ENCODE measurements at regions not wholly inside any gene's neighbourhood (a gene's known extent, or its start where the extent isn't known, plus 50 kb on each side); places are given as distances from the start of the nearest gene placed in this dataset.
"Not testable (repeated sequence)": the region's sequence is repeated elsewhere in the genome, so short reads cannot be mapped to it uniquely, and the experiment has no call there.

DNA sequence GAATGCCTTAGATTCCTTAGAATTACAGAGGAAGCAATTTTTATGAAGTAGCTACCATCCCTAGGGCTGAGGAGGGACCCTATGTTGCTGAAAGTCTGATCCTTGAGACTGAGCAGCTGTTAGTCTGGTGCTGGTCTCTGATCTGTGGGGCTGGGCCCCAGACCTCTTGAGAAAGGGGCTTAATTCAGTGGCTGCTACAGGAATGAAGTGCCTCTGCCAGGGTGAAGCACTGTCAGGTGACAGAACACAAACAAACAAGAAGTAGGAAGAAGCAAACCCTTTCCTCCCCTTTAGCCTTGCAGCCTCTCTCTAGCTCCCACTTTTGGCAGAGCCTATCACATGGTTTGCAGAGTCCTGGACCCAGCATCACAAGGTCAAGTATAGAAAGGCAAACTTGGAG lies 64.0 kb upstream of the STC2 start:
- H3K4me3 ChIP-seq (ENCODE audit: insufficient read depth in 1 of 2, low read depth in 1 of 2, low read length in 2 of 2): no peak overlapping the region
- peaks cover 17% of the 10 kb centered on the region for H3K9me3 ChIP-seq (ENCODE audit: control insufficient read depth, low read length)
- no peak overlapping the region for H4K8ac ChIP-seq (ENCODE audit: low read length)
- no peak overlapping the region for H2AK5ac ChIP-seq (ENCODE audit: low read length, severe bottlenecking)
- no peak overlapping the region for H3K23ac ChIP-seq (ENCODE audit: low read length in 2 of 2)
- no peak overlapping the region for H3K9ac ChIP-seq (ENCODE audit: low read length)
- H2BK5ac ChIP-seq (ENCODE audit: low read depth, low read length, poor library complexity, severe bottlenecking): no peak overlapping the region
- no peak overlapping the region for H3K18ac ChIP-seq (ENCODE audit: low read depth in 1 of 2, low read length in 2 of 2)
- no peaks in the 10 kb centered on the region for H3K36me3 ChIP-seq (ENCODE audit: control insufficient read depth in 1 of 2, insufficient read depth in 2 of 2, low read depth in 1 of 2, low read length in 2 of 2)
- H3K27ac ChIP-seq (ENCODE audit: low read length, poor library complexity, severe bottlenecking): no peak overlapping the region
- H2BK15ac ChIP-seq (ENCODE audit: low read depth, poor library complexity, severe bottlenecking): no peak overlapping the region
- no peak for DNase-seq
- no peaks in the 10 kb centered on the region for H3K79me1 ChIP-seq (replicated peaks; ENCODE audit: low read length, poor library complexity, severe bottlenecking)
- no peaks in the 10 kb centered on the region for H3K27me3 ChIP-seq (ENCODE audit: control insufficient read depth in 1 of 2, insufficient read depth in 1 of 2, low read length in 2 of 2)
- H2BK120ac ChIP-seq (ENCODE audit: low read depth, low read length): no peak overlapping the region
- H2AFZ ChIP-seq (ENCODE audit: low read depth, low read length): no peak overlapping the region
- H3K4ac ChIP-seq (ENCODE audit: low read depth in 1 of 2, low read length in 2 of 2): no peak overlapping the region
- no peaks in the 10 kb centered on the region for H3K4me1 ChIP-seq (ENCODE audit: control insufficient read depth, insufficient read depth, low read depth, low read length)
- H3K4me2 ChIP-seq (ENCODE audit: low read length, poor library complexity, severe bottlenecking): no peak overlapping the region
- H4K91ac ChIP-seq (ENCODE audit: low read length): no peak overlapping the region
- H2BK12ac ChIP-seq (ENCODE audit: low read length in 2 of 2): no peak overlapping the region
- no peak overlapping the region for H3K14ac ChIP-seq (ENCODE audit: low read length in 2 of 2)

DNA sequence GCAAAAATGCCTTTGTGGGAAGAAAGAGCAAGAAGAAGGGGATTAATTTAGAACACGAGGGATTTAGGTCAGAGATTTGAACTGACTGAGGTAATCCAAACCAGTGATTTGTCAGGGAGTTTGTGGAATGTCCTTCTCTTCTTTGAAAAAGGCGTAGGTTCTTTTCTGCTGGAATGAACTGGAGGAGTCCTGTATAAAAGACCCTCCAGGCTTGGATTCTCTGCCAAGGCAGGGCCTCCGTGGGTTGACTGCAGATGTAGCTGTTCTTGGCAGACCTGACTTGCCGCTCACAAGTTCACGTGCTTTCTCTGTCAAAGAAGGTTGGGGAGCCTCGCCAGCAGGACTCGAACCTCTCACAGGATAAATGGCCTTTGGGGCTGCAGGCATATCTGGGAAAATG lies 62.8 kb upstream of the STC2 start:
- Histone ChIP-seq H3K4ac (ENCODE audit: low read depth in 1 of 2, low read length in 2 of 2) (no peak overlapping the region), H3K27me3 (ENCODE audit: control insufficient read depth in 1 of 2, insufficient read depth in 1 of 2, low read length in 2 of 2) (no peaks in the 10 kb centered on the region), H3K23ac (ENCODE audit: low read length in 2 of 2) (no peak overlapping the region), H3K79me1 (replicated peaks; ENCODE audit: low read length, poor library complexity, severe bottlenecking) (no peaks in the 10 kb centered on the region), H2AK5ac (ENCODE audit: low read length, severe bottlenecking) (no peak overlapping the region), H3K4me3 (ENCODE audit: insufficient read depth in 1 of 2, low read depth in 1 of 2, low read length in 2 of 2) (no peak overlapping the region), H3K9ac (ENCODE audit: low read length) (no peak overlapping the region), H4K91ac (ENCODE audit: low read length) (no peak overlapping the region), H3K9me3 (ENCODE audit: control insufficient read depth, low read length) (peaks cover 17% of the 10 kb centered on the region), H3K36me3 (ENCODE audit: control insufficient read depth in 1 of 2, insufficient read depth in 2 of 2, low read depth in 1 of 2, low read length in 2 of 2) (no peaks in the 10 kb centered on the region), H2BK5ac (ENCODE audit: low read depth, low read length, poor library complexity, severe bottlenecking) (no peak overlapping the region), H2AFZ (ENCODE audit: low read depth, low read length) (no peak overlapping the region), H3K18ac (ENCODE audit: low read depth in 1 of 2, low read length in 2 of 2) (no peak overlapping the region), H3K14ac (ENCODE audit: low read length in 2 of 2) (no peak overlapping the region), H3K4me2 (ENCODE audit: low read length, poor library complexity, severe bottlenecking) (no peak overlapping the region), H3K27ac (ENCODE audit: low read length, poor library complexity, severe bottlenecking) (no peak overlapping the region), H3K4me1 (ENCODE audit: control insufficient read depth, insufficient read depth, low read depth, low read length) (no peaks in the 10 kb centered on the region), H2BK120ac (ENCODE audit: low read depth, low read length) (no peak overlapping the region), H4K8ac (ENCODE audit: low read length) (no peak overlapping the region), H2BK12ac (ENCODE audit: low read length in 2 of 2) (no peak overlapping the region), H2BK15ac (ENCODE audit: low read depth, poor library complexity, severe bottlenecking) (no peak overlapping the region)
- DNase-seq: no peak
- 90% methylated on average over 5 of the region's 7 CpGs for WGBS

DNA sequence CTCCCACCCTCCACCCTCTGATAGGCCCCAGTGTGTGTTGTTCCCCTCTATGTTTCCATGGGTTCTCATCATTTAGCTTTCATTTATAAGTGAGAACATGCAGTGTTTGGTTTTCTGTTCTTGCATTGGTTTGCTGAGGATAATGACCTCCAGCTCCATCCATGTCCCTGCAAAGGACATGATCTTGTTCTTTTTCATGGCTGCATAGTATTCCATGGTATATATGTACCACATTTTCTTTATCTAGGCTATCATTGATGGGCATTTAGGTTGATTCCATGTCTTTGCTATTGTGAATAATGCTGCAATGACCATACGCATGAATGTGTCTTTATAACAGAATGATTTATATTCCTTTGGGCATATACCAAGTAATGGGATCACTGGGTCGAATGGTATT lies 59.1 kb upstream of the STC2 start:
- H2AFZ ChIP-seq (ENCODE audit: low read depth, low read length); H2BK120ac ChIP-seq (ENCODE audit: low read depth, low read length); H3K36me3 ChIP-seq (ENCODE audit: control insufficient read depth in 1 of 2, insufficient read depth in 2 of 2, low read depth in 1 of 2, low read length in 2 of 2); H3K27ac ChIP-seq (ENCODE audit: low read length, poor library complexity, severe bottlenecking); H4K91ac ChIP-seq (ENCODE audit: low read length); H2BK5ac ChIP-seq (ENCODE audit: low read depth, low read length, poor library complexity, severe bottlenecking); H2BK12ac ChIP-seq (ENCODE audit: low read length in 2 of 2); H2AK5ac ChIP-seq (ENCODE audit: low read length, severe bottlenecking); H3K9ac ChIP-seq (ENCODE audit: low read length); H3K18ac ChIP-seq (ENCODE audit: low read depth in 1 of 2, low read length in 2 of 2); H3K4me3 ChIP-seq (ENCODE audit: insufficient read depth in 1 of 2, low read depth in 1 of 2, low read length in 2 of 2); H3K14ac ChIP-seq (ENCODE audit: low read length in 2 of 2); H3K9me3 ChIP-seq (ENCODE audit: control insufficient read depth, low read length); H3K23ac ChIP-seq (ENCODE audit: low read length in 2 of 2); H4K8ac ChIP-seq (ENCODE audit: low read length); H3K4me1 ChIP-seq (ENCODE audit: control insufficient read depth, insufficient read depth, low read depth, low read length); H3K27me3 ChIP-seq (ENCODE audit: control insufficient read depth in 1 of 2, insufficient read depth in 1 of 2, low read length in 2 of 2); H3K4ac ChIP-seq (ENCODE audit: low read depth in 1 of 2, low read length in 2 of 2); H2BK15ac ChIP-seq (ENCODE audit: low read depth, poor library complexity, severe bottlenecking); H3K4me2 ChIP-seq (ENCODE audit: low read length, poor library complexity, severe bottlenecking); DNase-seq; H3K79me1 ChIP-seq (replicated peaks; ENCODE audit: low read length, poor library complexity, severe bottlenecking): not testable (repeated sequence)
- 90% methylated on average over 2 of the region's 2 CpGs for WGBS

DNA sequence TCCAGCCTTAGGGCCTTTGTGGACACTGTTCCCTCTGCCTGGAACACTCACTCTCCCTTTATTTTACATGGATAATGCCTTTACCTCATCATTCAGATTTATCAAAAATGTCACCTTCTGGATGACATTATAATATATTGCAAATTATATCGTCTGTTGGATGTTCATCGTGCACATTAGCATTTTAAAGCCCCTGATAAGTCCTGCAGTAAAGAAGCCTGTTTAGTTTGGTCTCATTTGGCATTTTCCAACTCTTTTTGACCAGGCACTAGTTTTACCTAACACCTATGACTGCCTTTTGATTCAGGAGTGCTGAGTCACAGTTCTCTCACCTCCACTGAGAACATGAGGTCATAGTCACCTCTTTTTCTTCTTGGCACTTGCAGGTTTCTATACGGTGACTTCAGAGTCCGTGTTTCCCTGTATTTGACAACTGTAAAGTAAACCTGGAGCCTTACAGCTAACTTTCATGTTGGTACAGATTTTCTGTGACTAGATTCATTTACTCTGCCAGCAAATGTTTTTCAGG lies 57.7 kb upstream of the STC2 start:
- no peaks in the 10 kb centered on the region for H3K79me1 ChIP-seq (replicated peaks; ENCODE audit: low read length, poor library complexity, severe bottlenecking)
- no peak overlapping the region for H3K27ac ChIP-seq (ENCODE audit: low read length, poor library complexity, severe bottlenecking)
- no peak overlapping the region for H3K4me3 ChIP-seq (ENCODE audit: insufficient read depth in 1 of 2, low read depth in 1 of 2, low read length in 2 of 2)
- no peak overlapping the region for H3K4me2 ChIP-seq (ENCODE audit: low read length, poor library complexity, severe bottlenecking)
- H3K9me3 ChIP-seq (ENCODE audit: control insufficient read depth, low read length): no peaks in the 10 kb centered on the region
- H3K4me1 ChIP-seq (ENCODE audit: control insufficient read depth, insufficient read depth, low read depth, low read length): no peaks in the 10 kb centered on the region
- H4K91ac ChIP-seq (ENCODE audit: low read length): no peak overlapping the region
- DNase-seq: no peak
- H2BK15ac ChIP-seq (ENCODE audit: low read depth, poor library complexity, severe bottlenecking): no peak overlapping the region
- WGBS: 100% methylated on average over 4 of the region's 4 CpGs
- H2AFZ ChIP-seq (ENCODE audit: low read depth, low read length): no peak overlapping the region
- no peak overlapping the region for H3K14ac ChIP-seq (ENCODE audit: low read length in 2 of 2)
- no peak overlapping the region for H3K4ac ChIP-seq (ENCODE audit: low read depth in 1 of 2, low read length in 2 of 2)
- no peak overlapping the region for H3K23ac ChIP-seq (ENCODE audit: low read length in 2 of 2)
- H2BK12ac ChIP-seq (ENCODE audit: low read length in 2 of 2): no peak overlapping the region
- no peak overlapping the region for H2BK120ac ChIP-seq (ENCODE audit: low read depth, low read length)
- H3K18ac ChIP-seq (ENCODE audit: low read depth in 1 of 2, low read length in 2 of 2): no peak overlapping the region
- H2AK5ac ChIP-seq (ENCODE audit: low read length, severe bottlenecking): no peak overlapping the region
- H2BK5ac ChIP-seq (ENCODE audit: low read depth, low read length, poor library complexity, severe bottlenecking): no peak overlapping the region
- no peak overlapping the region for H4K8ac ChIP-seq (ENCODE audit: low read length)
- H3K36me3 ChIP-seq (ENCODE audit: control insufficient read depth in 1 of 2, insufficient read depth in 2 of 2, low read depth in 1 of 2, low read length in 2 of 2): no peaks in the 10 kb centered on the region
- no peaks in the 10 kb centered on the region for H3K27me3 ChIP-seq (ENCODE audit: control insufficient read depth in 1 of 2, insufficient read depth in 1 of 2, low read length in 2 of 2)
- no peak overlapping the region for H3K9ac ChIP-seq (ENCODE audit: low read length)
